HepG2 (cell line): ENCODE measurements at regions not wholly inside any gene's neighbourhood (a gene's known extent, or its start where the extent isn't known, plus 50 kb on each side); places are given as distances from the start of the nearest gene placed in this dataset.

ENCODE experiments used
- ETV6 ChIP-seq: sonication (generic); formaldehyde crosslinking; conservative IDR thresholded peaks from 2 replicates; pipeline ENCODE4 v1.4.0; 2020; ENCODE audit warnings: missing genetic modification reagents
- GABPA ChIP-seq, 2 experiments: IDR thresholded peaks; 2 replicates each; pipeline ENCODE4 v1.6.1; 2011 to 2016; ENCODE audit warnings: low read depth in 2 of 2, low read length in 1 of 2, missing biosample characterization in 1 of 2, missing genetic modification characterization in 1 of 2
- HDAC2 ChIP-seq: sonication (generic); formaldehyde crosslinking; IDR thresholded peaks from 2 replicates; pipeline ENCODE4 v1.4.0; 2020; ENCODE audit warnings: missing genetic modification reagents
- POLR2A ChIP-seq, 2 experiments: IDR thresholded peaks; 2 replicates each; pipeline ENCODE4 v1.6.1; 2011; ENCODE audit warnings: low read depth in 2 of 2, low read length in 2 of 2, mild to moderate bottlenecking in 1 of 2, moderate library complexity in 1 of 2; ENCODE audit not compliant: insufficient read depth in 1 of 2
- POLR2AphosphoS5 ChIP-seq: IDR thresholded peaks from 2 replicates; pipeline ENCODE4 v1.6.1; 2012; ENCODE audit warnings: low read depth, low read length
- SUZ12 ChIP-seq: fragments of 150-350 bp; IDR thresholded peaks from 2 replicates; pipeline ENCODE4 v1.6.1; 2014; ENCODE audit warnings: low read depth, low read length
- TAF15 ChIP-seq: fragments of 200-400 bp; formaldehyde crosslinking; IDR thresholded peaks from one replicate; pipeline ENCODE4 v1.6.1; 2018; ENCODE audit warnings: mild to moderate bottlenecking, low read depth, low read length; ENCODE audit not compliant: poor library complexity, severe bottlenecking
- ZNF580 ChIP-seq: IDR thresholded peaks from 2 replicates; pipeline ENCODE4 v1.6.1; 2016; ENCODE audit warnings: low read depth, borderline replicate concordance
- TF ChIP-seq, protein P1 (sequence below): sonication (generic); formaldehyde crosslinking; IDR thresholded peaks from 2 replicates; pipeline ENCODE4 v1.5.0; 2020; ENCODE audit warnings: mild to moderate bottlenecking, missing genetic modification reagents, moderate library complexity
- TF ChIP-seq, protein P2 (sequence below): sonication (generic); formaldehyde crosslinking; IDR thresholded peaks from 2 replicates; pipeline ENCODE4 v1.9.0; 2021; ENCODE audit warnings: missing genetic modification reagents, borderline replicate concordance

- TF ChIP-seq, protein P1, sequence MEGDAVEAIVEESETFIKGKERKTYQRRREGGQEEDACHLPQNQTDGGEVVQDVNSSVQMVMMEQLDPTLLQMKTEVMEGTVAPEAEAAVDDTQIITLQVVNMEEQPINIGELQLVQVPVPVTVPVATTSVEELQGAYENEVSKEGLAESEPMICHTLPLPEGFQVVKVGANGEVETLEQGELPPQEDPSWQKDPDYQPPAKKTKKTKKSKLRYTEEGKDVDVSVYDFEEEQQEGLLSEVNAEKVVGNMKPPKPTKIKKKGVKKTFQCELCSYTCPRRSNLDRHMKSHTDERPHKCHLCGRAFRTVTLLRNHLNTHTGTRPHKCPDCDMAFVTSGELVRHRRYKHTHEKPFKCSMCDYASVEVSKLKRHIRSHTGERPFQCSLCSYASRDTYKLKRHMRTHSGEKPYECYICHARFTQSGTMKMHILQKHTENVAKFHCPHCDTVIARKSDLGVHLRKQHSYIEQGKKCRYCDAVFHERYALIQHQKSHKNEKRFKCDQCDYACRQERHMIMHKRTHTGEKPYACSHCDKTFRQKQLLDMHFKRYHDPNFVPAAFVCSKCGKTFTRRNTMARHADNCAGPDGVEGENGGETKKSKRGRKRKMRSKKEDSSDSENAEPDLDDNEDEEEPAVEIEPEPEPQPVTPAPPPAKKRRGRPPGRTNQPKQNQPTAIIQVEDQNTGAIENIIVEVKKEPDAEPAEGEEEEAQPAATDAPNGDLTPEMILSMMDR (CRISPR knock-in tag): no peak
- no peak for TF ChIP-seq ZNF580 (CRISPR knock-in tag)
- no peak for TF ChIP-seq ETV6 (CRISPR knock-in tag)
- no peak for TF ChIP-seq POLR2AphosphoS5
- TF ChIP-seq HDAC2 (CRISPR knock-in tag): no peak
- no peak for TF ChIP-seq GABPA (IDR thresholded peaks at IDR 0.05; ENCODE audit: low read depth, low read length)
- TF ChIP-seq GABPA (CRISPR knock-in tag; IDR thresholded peaks at IDR 0.05; ENCODE audit: low read depth): no peak
- no peak for TF ChIP-seq POLR2A (IDR thresholded peaks at IDR 0.05; ENCODE audit: insufficient read depth in 1 of 2, low read depth in 2 of 2, low read length in 2 of 2)
- no peak for TF ChIP-seq TAF15
- no peak for TF ChIP-seq SUZ12
- TF ChIP-seq, protein P2, sequence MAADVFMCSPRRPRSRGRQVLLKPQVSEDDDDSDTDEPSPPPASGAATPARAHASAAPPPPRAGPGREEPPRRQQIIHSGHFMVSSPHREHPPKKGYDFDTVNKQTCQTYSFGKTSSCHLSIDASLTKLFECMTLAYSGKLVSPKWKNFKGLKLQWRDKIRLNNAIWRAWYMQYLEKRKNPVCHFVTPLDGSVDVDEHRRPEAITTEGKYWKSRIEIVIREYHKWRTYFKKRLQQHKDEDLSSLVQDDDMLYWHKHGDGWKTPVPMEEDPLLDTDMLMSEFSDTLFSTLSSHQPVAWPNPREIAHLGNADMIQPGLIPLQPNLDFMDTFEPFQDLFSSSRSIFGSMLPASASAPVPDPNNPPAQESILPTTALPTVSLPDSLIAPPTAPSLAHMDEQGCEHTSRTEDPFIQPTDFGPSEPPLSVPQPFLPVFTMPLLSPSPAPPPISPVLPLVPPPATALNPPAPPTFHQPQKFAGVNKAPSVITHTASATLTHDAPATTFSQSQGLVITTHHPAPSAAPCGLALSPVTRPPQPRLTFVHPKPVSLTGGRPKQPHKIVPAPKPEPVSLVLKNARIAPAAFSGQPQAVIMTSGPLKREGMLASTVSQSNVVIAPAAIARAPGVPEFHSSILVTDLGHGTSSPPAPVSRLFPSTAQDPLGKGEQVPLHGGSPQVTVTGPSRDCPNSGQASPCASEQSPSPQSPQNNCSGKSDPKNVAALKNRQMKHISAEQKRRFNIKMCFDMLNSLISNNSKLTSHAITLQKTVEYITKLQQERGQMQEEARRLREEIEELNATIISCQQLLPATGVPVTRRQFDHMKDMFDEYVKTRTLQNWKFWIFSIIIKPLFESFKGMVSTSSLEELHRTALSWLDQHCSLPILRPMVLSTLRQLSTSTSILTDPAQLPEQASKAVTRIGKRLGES (CRISPR knock-in tag): no peak
Observed at GRCh38 chr7:85619236-85619635, 432.4 kb upstream of the SEMA3D start.
